ENCODE measurements at regions not wholly inside any gene's neighbourhood (a gene's known extent, or its start where the extent isn't known, plus 50 kb on each side); places are given as distances from the start of the nearest gene placed in this dataset.

DNA sequence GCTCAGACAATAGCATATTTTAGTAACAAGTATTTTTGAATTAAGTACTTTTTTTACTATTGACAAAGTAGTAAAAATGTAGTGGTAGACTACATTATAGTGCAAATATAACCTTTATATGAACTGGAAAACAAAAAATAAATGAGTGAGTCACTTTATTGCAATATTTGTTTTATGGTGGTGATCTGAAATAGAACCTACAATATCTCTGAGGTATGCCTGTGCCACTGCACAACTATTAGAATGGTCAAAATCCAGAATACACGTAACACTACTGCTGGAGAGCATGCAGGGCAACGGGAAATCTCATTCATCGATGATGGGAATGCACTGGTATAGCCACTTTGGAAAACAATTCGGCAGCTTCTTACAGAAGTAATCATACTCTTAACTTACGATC lies 349.0 kb upstream of the NCAM2 start:
- no peaks in the 10 kb centered on the region for H3K27me3 ChIP-seq (replicated peaks; ENCODE audit: insufficient read depth)
- H3K4me1 ChIP-seq (ENCODE audit: control insufficient read depth in 1 of 2, low read depth in 2 of 2), result no peaks in the 10 kb centered on the region
- TF ChIP-seq, protein P1, sequence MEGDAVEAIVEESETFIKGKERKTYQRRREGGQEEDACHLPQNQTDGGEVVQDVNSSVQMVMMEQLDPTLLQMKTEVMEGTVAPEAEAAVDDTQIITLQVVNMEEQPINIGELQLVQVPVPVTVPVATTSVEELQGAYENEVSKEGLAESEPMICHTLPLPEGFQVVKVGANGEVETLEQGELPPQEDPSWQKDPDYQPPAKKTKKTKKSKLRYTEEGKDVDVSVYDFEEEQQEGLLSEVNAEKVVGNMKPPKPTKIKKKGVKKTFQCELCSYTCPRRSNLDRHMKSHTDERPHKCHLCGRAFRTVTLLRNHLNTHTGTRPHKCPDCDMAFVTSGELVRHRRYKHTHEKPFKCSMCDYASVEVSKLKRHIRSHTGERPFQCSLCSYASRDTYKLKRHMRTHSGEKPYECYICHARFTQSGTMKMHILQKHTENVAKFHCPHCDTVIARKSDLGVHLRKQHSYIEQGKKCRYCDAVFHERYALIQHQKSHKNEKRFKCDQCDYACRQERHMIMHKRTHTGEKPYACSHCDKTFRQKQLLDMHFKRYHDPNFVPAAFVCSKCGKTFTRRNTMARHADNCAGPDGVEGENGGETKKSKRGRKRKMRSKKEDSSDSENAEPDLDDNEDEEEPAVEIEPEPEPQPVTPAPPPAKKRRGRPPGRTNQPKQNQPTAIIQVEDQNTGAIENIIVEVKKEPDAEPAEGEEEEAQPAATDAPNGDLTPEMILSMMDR (IDR thresholded peaks at IDR 0.05), result no peak
- H3K4me3 ChIP-seq, result no peak overlapping the region
- H3K27ac ChIP-seq, result no peak overlapping the region
- no peak for ATAC-seq (ENCODE audit: insufficient number of reproducible peaks, low FRiP score, low read depth)
- no peak for DNase-seq (ENCODE audit: low spot score)
- H3K9me3 ChIP-seq, result no peaks in the 10 kb centered on the region
- H3K36me3 ChIP-seq, result no peaks in the 10 kb centered on the region

DNA sequence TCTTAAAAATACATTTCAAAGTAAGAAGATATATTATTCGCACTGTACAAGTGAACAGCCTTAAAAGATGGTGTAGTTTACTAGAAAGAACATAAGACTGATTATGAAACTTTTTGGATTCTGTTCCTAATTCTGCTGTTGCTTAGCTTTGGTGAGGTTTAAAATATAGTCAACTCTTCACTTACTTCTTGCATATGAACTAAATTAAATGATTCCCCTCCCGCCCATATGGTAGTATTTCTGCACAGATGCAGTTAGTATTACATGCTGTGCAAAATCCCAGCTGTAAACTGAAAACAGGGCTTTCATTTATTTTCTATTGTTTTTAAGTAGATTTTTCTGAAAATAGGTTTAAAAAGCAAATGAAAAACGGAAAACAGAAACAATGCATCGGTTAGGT lies 345.4 kb upstream of the NCAM2 start:
- no peak for DNase-seq (ENCODE audit: low spot score)
- no peak for ATAC-seq (ENCODE audit: insufficient number of reproducible peaks, low FRiP score, low read depth)
- H3K4me1 ChIP-seq (ENCODE audit: control insufficient read depth in 1 of 2, low read depth in 2 of 2), result no peaks in the 10 kb centered on the region
- H3K27ac ChIP-seq, result no peak overlapping the region
- H3K9me3 ChIP-seq, result no peaks in the 10 kb centered on the region
- H3K4me3 ChIP-seq, result no peak overlapping the region
- TF ChIP-seq, protein P1 (IDR thresholded peaks at IDR 0.05), result no peak
- H3K36me3 ChIP-seq, result no peaks in the 10 kb centered on the region
- no peaks in the 10 kb centered on the region for H3K27me3 ChIP-seq (replicated peaks; ENCODE audit: insufficient read depth)

DNA sequence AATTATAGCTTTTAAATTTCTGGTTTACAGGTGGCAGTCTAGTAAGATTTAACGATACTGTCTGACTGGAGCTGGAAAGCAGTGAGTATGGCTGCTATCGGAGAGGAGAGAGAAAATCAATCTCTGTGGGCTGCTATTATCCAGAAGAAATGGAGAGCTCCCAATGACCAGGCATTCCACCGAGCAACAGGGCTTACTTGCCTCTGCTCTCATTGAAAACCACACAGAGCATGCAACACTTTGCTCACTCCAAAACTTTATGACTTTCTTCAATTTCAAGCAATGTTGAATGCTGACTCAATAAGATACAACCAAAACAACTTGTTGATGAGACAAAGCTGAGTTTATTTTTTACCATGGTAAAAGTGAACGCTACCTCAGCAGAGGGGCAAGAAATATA lies 337.0 kb upstream of the NCAM2 start:
- DNase-seq (ENCODE audit: low spot score) (no peak), ATAC-seq (ENCODE audit: insufficient number of reproducible peaks, low FRiP score, low read depth) (no peak)
- Histone ChIP-seq H3K9me3 (no peaks in the 10 kb centered on the region), H3K27ac (no peak overlapping the region), H3K27me3 (replicated peaks; ENCODE audit: insufficient read depth) (no peaks in the 10 kb centered on the region), H3K4me3 (no peak overlapping the region), H3K36me3 (no peaks in the 10 kb centered on the region), H3K4me1 (ENCODE audit: control insufficient read depth in 1 of 2, low read depth in 2 of 2) (no peaks in the 10 kb centered on the region)
- TF ChIP-seq, protein P1 (IDR thresholded peaks at IDR 0.05), result no peak

DNA sequence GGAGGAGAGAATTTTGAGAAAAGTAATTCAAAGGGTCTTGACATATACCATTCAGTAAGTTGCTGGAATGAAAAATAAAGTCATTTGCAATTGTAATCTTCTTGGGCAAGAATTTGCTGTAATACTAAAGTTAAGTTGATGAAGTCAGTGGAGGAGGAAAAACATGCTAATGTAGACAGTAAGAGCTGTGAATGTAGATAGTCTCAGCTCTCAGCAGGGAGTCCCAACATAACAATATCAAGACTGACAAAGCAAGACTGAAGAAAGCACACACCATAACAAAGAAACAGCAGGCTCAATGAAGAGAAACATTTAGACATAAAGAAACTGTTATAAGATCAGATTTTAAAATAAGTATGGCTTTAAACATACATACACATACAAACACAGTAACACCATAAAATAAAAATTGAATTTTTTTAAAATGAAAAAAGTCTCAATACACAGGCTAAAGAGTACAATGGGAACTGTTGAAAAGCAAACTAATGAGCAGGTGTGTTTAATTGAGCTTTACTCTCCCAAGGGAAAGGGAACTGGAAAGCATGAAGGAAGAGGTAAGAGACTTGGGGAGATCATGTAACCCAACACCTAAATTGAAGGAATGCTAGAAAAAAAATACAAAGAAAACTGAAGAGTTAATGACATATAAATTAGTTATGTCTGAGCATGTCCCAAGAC lies 336.3 kb upstream of the NCAM2 start:
- no peaks in the 10 kb centered on the region for H3K4me1 ChIP-seq (ENCODE audit: control insufficient read depth in 1 of 2, low read depth in 2 of 2)
- H3K27me3 ChIP-seq (replicated peaks; ENCODE audit: insufficient read depth), result no peaks in the 10 kb centered on the region
- no peak overlapping the region for H3K27ac ChIP-seq
- H3K36me3 ChIP-seq, result no peaks in the 10 kb centered on the region
- TF ChIP-seq, protein P1 (IDR thresholded peaks at IDR 0.05), result no peak
- DNase-seq (ENCODE audit: low spot score) (no peak), ATAC-seq (ENCODE audit: insufficient number of reproducible peaks, low FRiP score, low read depth) (no peak)
- H3K9me3 ChIP-seq, result no peaks in the 10 kb centered on the region
- no peak overlapping the region for H3K4me3 ChIP-seq

DNA sequence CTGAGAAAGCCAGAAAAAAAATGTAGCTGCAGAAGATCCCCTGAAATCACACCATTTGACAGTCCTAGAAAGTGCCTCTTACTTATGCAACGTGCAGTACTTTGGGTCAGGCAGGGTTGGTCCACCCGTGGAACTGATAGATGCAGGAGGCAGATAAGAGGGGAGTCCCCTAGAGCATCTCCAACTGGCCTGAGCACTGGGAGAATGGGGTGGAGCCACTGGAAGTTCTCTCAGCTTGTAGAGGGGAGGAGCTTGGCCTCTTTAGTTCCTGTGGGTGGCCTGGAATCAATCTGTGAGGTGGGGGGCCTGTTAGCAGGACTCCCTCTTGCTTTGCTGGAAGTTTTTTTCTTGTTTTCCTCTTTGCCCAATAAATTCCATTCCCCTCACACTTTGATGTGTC lies 335.7 kb upstream of the NCAM2 start:
- Histone ChIP-seq H3K4me3 (no peak overlapping the region), H3K27ac (no peak overlapping the region), H3K4me1 (ENCODE audit: control insufficient read depth in 1 of 2, low read depth in 2 of 2) (no peaks in the 10 kb centered on the region), H3K27me3 (replicated peaks; ENCODE audit: insufficient read depth) (no peaks in the 10 kb centered on the region), H3K36me3 (no peaks in the 10 kb centered on the region), H3K9me3 (no peaks in the 10 kb centered on the region)
- DNase-seq (ENCODE audit: low spot score), result no peak
- no peak for ATAC-seq (ENCODE audit: insufficient number of reproducible peaks, low FRiP score, low read depth)
- TF ChIP-seq, protein P1 (IDR thresholded peaks at IDR 0.05), result no peak
